NOMO-1 treated with DMSO at 0.1 percent for 48 hours (cell line): ENCODE measurements at regions not wholly inside any gene's neighbourhood (a gene's known extent, or its start where the extent isn't known, plus 50 kb on each side); places are given as distances from the start of the nearest gene placed in this dataset.
A peak's percentile ranks its signal among the peaks of the same experiment; 100 is the strongest.

Experiments used
- DNase-seq: peaks from one replicate; lab custom pipeline; 2025; ENCODE audit not compliant: unreplicated experiment; lab: John Stamatoyannopoulos, UW

- no peak for DNase-seq
Observed at GRCh38 chr13:22111961-22112360, 441.1 kb downstream of the FGF9 start.

- no peak for DNase-seq
Observed at GRCh38 chr13:22112956-22113745, 442.3 kb downstream of the FGF9 start.

GRCh38 chr13:22114630-22115311 is 443.9 kb downstream of the FGF9 start:
- peak; percentile 97 for DNase-seq

- no peak for DNase-seq
Observed at GRCh38 chr13:22118158-22118557, 447.3 kb downstream of the FGF9 start.

- no peak for DNase-seq
Observed at GRCh38 chr13:22120646-22121045, 449.8 kb downstream of the FGF9 start.

- DNase-seq, result no peak
Observed at GRCh38 chr13:22121146-22121739, 450.4 kb downstream of the FGF9 start.

GRCh38 chr13:22126433-22127021 is 455.7 kb downstream of the FGF9 start:
- DNase-seq, result peak; percentile 77

GRCh38 chr13:22127277-22128164 is 456.6 kb downstream of the FGF9 start:
- no peak for DNase-seq

- DNase-seq, result no peak
Observed at GRCh38 chr13:22128441-22129408, 457.9 kb downstream of the FGF9 start.

GRCh38 chr13:22130254-22130653 is 459.4 kb downstream of the FGF9 start:
- no peak for DNase-seq

- no peak for DNase-seq
Observed at GRCh38 chr13:22134261-22134660, 463.4 kb downstream of the FGF9 start.

GRCh38 chr13:22135446-22135845 is 464.6 kb downstream of the FGF9 start:
- no peak for DNase-seq

GRCh38 chr13:22137361-22138050 is 466.6 kb downstream of the FGF9 start:
- DNase-seq, result no peak

GRCh38 chr13:22138947-22139346 is 468.1 kb downstream of the FGF9 start:
- no peak for DNase-seq

- no peak for DNase-seq
Observed at GRCh38 chr13:22141716-22142115, 470.8 kb downstream of the FGF9 start.

- no peak for DNase-seq
Observed at GRCh38 chr13:22143671-22144070, 472.8 kb downstream of the FGF9 start.

- no peak for DNase-seq
Observed at GRCh38 chr13:22144806-22145205, 473.9 kb downstream of the FGF9 start.

GRCh38 chr13:22148187-22148586 is 477.3 kb downstream of the FGF9 start:
- no peak for DNase-seq

GRCh38 chr13:22152751-22153150 is 481.9 kb downstream of the FGF9 start:
- no peak for DNase-seq
